ENCODE measurements at regions not wholly inside any gene's neighbourhood (a gene's known extent, or its start where the extent isn't known, plus 50 kb on each side); places are given as distances from the start of the nearest gene placed in this dataset.
A peak's percentile ranks its signal among the peaks of the same experiment; 100 is the strongest.

DNA sequence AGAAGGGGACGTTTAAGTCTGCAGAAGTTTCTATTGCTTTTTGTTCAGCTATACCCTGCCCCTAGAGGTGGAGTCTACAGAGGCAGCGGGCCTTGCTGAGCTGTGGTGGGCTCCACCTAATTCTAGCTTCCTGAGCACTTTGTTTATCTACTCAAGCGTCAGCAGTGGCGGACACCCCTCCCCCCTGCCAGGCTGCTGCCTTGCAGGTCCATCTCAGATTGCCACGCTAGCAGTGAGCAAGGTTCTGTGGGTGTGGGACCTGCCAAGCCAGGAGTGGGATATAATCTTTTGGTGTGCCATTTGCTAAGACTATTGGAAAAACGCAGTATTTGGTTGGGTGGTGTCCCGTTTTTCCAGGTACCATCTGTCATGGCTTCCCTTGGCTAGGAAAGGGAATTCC is 147.3 kb upstream of the PRPS1L1 start:
- Mint-ChIP-seq H3K4me3 (ENCODE audit: unreplicated experiment) (no peak overlapping the region), H3K36me3 (ENCODE audit: low read depth) (peaks cover 1% of the 10 kb centered on the region), H3K4me1 (ENCODE audit: low read depth) (peaks cover 13% of the 10 kb centered on the region), H3K27ac (ENCODE audit: unreplicated experiment) (no peak overlapping the region), H3K9me3 (ENCODE audit: low read depth) (peaks cover 2% of the 10 kb centered on the region), H3K27me3 (ENCODE audit: low read depth) (peaks cover 2% of the 10 kb centered on the region)
- DNase-seq (ENCODE audit: low spot score): no peak
- TF ChIP-seq, protein P1, sequence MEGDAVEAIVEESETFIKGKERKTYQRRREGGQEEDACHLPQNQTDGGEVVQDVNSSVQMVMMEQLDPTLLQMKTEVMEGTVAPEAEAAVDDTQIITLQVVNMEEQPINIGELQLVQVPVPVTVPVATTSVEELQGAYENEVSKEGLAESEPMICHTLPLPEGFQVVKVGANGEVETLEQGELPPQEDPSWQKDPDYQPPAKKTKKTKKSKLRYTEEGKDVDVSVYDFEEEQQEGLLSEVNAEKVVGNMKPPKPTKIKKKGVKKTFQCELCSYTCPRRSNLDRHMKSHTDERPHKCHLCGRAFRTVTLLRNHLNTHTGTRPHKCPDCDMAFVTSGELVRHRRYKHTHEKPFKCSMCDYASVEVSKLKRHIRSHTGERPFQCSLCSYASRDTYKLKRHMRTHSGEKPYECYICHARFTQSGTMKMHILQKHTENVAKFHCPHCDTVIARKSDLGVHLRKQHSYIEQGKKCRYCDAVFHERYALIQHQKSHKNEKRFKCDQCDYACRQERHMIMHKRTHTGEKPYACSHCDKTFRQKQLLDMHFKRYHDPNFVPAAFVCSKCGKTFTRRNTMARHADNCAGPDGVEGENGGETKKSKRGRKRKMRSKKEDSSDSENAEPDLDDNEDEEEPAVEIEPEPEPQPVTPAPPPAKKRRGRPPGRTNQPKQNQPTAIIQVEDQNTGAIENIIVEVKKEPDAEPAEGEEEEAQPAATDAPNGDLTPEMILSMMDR (IDR thresholded peaks at IDR 0.05): no peak

DNA sequence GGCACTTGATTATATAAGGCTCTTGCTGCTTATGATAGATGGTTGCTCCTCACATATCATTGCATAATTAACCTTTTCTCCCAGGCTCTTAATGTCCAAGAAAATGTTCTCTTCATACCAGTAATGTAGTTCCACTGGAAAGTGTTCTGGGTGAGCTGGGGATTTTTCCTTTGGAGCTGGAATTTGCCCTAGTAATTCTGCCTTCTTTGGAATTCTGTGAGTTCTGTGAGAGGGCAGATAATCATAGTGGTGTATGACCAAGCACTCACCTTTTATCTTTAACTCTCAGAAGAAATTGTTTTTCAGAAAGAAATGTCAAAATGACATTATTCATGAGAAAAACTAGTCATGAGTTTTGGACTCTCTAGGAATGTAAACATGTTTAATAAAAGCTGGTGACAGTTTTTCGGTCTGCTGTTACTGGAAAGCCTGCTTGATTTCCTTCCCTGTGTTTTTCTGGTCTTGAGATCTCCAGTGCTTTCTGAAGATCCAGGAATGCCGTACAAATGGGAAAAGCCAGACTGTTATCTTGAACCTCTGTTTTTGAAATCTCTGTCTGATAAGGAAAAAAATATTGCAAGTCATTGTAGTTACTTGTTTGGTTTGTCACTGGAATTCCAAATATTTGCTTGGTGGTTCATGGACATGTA is 148.3 kb upstream of the PRPS1L1 start:
- Mint-ChIP-seq H3K4me1 (ENCODE audit: low read depth) (peaks cover 13% of the 10 kb centered on the region), H3K36me3 (ENCODE audit: low read depth) (peaks cover 1% of the 10 kb centered on the region), H3K4me3 (ENCODE audit: unreplicated experiment) (no peak overlapping the region), H3K27me3 (ENCODE audit: low read depth) (peaks cover 2% of the 10 kb centered on the region), H3K27ac (ENCODE audit: unreplicated experiment) (peak overlapping the region; percentile 45), H3K9me3 (ENCODE audit: low read depth) (no peaks in the 10 kb centered on the region)
- TF ChIP-seq, protein P1 (IDR thresholded peaks at IDR 0.05): no peak
- no peak for DNase-seq (ENCODE audit: low spot score)

DNA sequence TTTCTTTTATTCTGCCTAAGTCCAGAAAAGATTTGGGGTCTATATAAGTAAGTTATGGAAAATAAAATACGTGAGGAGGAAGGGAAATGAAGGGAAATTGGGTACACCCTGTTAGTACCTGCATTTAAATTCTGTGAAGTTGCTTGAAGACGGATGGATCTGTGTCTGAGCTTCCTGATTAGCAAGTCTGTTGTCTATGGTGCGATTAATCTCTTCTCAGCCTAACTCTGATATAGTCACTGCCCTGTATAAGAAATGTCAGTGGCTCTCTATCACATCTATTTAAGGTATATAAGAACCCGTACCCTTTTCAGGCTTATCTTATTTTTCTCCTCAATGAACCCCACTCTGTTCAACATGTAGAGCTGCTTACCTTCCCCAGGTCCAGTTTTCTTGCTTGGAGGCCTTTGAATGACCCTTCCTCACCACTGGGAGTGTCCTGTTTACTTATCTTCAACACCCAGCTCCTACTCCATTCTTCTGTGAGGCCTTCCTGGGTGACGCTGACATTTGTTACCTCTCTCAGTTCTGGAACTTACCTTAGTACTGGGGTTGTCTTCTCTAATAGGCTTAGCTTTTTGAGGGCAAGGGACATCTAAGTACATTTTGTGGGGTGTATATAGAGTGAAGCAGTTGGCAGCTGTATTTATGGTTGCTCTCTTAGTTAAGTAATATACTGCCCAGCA is 149.6 kb upstream of the PRPS1L1 start:
- DNase-seq (ENCODE audit: low spot score): no peak
- Mint-ChIP-seq H3K36me3 (ENCODE audit: low read depth) (peaks cover 1% of the 10 kb centered on the region), H3K27ac (ENCODE audit: unreplicated experiment) (no peak overlapping the region), H3K27me3 (ENCODE audit: low read depth) (peaks cover 2% of the 10 kb centered on the region), H3K9me3 (ENCODE audit: low read depth) (no peaks in the 10 kb centered on the region), H3K4me1 (ENCODE audit: low read depth) (peaks cover 13% of the 10 kb centered on the region), H3K4me3 (ENCODE audit: unreplicated experiment) (no peak overlapping the region)
- TF ChIP-seq, protein P1 (IDR thresholded peaks at IDR 0.05): no peak

DNA sequence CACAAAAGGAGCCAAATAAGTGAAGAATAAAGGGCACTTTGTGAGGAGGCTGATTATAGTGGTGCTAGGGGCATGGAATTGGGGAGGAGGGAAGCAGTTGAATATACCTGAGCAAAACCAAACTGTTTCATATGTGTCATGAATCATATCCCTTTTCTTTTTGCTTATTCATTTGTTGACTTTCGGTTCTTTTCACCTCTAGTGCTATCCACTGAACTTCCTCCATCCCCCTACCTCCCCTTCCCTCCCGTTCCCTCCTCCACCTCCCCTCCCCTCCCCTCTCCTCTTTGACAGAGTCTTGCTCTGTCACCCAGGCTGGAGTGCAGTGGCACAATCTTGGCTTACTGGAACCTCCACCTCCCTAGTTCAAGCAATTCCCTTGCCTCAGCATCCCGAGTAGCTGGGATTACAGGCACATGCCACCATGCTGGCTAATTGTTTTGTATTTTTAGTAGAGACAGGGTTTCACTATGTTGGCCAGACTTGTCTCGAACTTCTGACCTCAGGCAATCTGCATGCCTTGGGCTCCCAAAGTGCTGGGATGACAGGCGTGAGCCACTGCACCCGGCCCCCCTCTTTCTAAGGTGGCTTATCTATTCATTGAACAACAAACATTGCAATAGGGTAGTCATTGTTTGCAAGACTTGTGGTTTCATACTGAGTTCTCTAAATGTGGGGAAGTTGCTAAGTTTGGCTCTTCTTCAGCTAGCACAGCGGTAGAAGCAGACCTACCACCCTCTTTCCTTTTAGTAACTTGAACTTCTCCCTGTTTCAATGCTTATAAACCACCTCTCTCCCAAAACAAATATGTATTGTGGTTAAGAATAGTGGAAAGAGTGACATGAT is 150.4 kb upstream of the PRPS1L1 start:
- TF ChIP-seq, protein P1 (IDR thresholded peaks at IDR 0.05): no peak
- Mint-ChIP-seq H3K9me3 (ENCODE audit: low read depth) (no peaks in the 10 kb centered on the region), H3K4me1 (ENCODE audit: low read depth) (peaks cover 13% of the 10 kb centered on the region), H3K27me3 (ENCODE audit: low read depth) (no peaks in the 10 kb centered on the region), H3K27ac (ENCODE audit: unreplicated experiment) (no peak overlapping the region), H3K4me3 (ENCODE audit: unreplicated experiment) (no peak overlapping the region), H3K36me3 (ENCODE audit: low read depth) (peaks cover 1% of the 10 kb centered on the region)
- no peak for DNase-seq (ENCODE audit: low spot score)

DNA sequence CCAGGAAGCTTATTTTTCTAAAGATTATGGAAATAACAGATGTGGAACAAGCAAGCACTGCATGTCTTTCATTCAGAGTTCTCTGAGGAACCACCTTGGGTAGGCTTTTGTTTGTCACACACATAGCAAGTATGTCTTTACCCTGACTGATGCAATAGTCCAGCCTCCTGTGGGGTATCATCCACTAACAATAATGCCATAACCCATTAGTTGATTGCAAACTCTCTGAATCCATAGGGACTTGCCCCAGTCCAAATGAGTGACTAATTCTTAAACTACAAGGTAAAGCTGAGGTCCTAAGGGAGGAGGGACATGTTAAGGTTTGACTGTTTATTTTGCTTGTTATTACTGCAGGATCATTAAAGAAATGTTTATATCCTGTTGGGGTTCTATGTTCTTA is 151.4 kb upstream of the PRPS1L1 start:
- Mint-ChIP-seq H3K27ac (ENCODE audit: unreplicated experiment) (no peak overlapping the region), H3K27me3 (ENCODE audit: low read depth) (no peaks in the 10 kb centered on the region), H3K9me3 (ENCODE audit: low read depth) (no peaks in the 10 kb centered on the region), H3K36me3 (ENCODE audit: low read depth) (no peaks in the 10 kb centered on the region), H3K4me3 (ENCODE audit: unreplicated experiment) (no peak overlapping the region), H3K4me1 (ENCODE audit: low read depth) (peaks cover 13% of the 10 kb centered on the region)
- DNase-seq (ENCODE audit: low spot score): no peak
- TF ChIP-seq, protein P1 (IDR thresholded peaks at IDR 0.05): no peak

Measured in chondrocyte (in vitro differentiated cells).